ENCODE measurements at regions not wholly inside any gene's neighbourhood (a gene's known extent, or its start where the extent isn't known, plus 50 kb on each side); places are given as distances from the start of the nearest gene placed in this dataset.
A peak's percentile ranks its signal among the peaks of the same experiment; 100 is the strongest.

- H3K27ac Mint-ChIP-seq = no peak overlapping the region
- DNase-seq = no peak
Observed at GRCh38 chr13:76641056-76641455, 245.1 kb downstream of the KCTD12 start.

GRCh38 chr13:76638882-76639281 lies 247.3 kb downstream of the KCTD12 start:
- TF ChIP-seq CTCF (IDR thresholded peaks at IDR 0.05) = no peak
- H3K4me3 Mint-ChIP-seq = no peak overlapping the region

More at GRCh38 chr13:76641056-76641455, 245.1 kb downstream of the KCTD12 start:
- no peaks in the 10 kb centered on the region; the same call in 1 of the 2 replicates for H3K27me3 Mint-ChIP-seq (ENCODE audit: insufficient read depth)
- H3K4me1 Mint-ChIP-seq (ENCODE audit: low read depth) = peaks cover 11% of the 10 kb centered on the region; the same call in 1 of the 2 replicates
- H3K4me3 Mint-ChIP-seq = no peak overlapping the region
- no peak for TF ChIP-seq CTCF (IDR thresholded peaks at IDR 0.05)
- no peaks in the 10 kb centered on the region for H3K9me3 Mint-ChIP-seq
- no peaks in the 10 kb centered on the region for H3K36me3 Mint-ChIP-seq (ENCODE audit: low read depth)

GRCh38 chr13:76638181-76638580 lies 248.0 kb downstream of the KCTD12 start:
- H3K27ac Mint-ChIP-seq = peak overlapping the region; percentile 41; the same call in 1 of the 2 replicates
- no peaks in the 10 kb centered on the region for H3K36me3 Mint-ChIP-seq (ENCODE audit: low read depth)
- H3K4me3 Mint-ChIP-seq = no peak overlapping the region
- no peaks in the 10 kb centered on the region; the same call in 1 of the 2 replicates for H3K9me3 Mint-ChIP-seq
- no peak for TF ChIP-seq CTCF (IDR thresholded peaks at IDR 0.05)
- no peaks in the 10 kb centered on the region; the same call in none of the 2 replicates for H3K27me3 Mint-ChIP-seq (ENCODE audit: insufficient read depth)
- peaks cover 11% of the 10 kb centered on the region; the same call in 1 of the 2 replicates for H3K4me1 Mint-ChIP-seq (ENCODE audit: low read depth)
- no peak for DNase-seq

More at GRCh38 chr13:76638882-76639281, 247.3 kb downstream of the KCTD12 start:
- Mint-ChIP-seq H3K36me3 (ENCODE audit: low read depth) (no peaks in the 10 kb centered on the region), H3K4me1 (ENCODE audit: low read depth) (peaks cover 11% of the 10 kb centered on the region; the same call in 1 of the 2 replicates), H3K27me3 (ENCODE audit: insufficient read depth) (no peaks in the 10 kb centered on the region; the same call in none of the 2 replicates), H3K9me3 (no peaks in the 10 kb centered on the region; the same call in 1 of the 2 replicates), H3K27ac (no peak overlapping the region; the same call in 1 of the 2 replicates)
- peak; percentile 16 for DNase-seq

- Mint-ChIP-seq H3K27me3 (ENCODE audit: insufficient read depth) (no peaks in the 10 kb centered on the region; the same call in none of the 2 replicates), H3K4me3 (no peak overlapping the region), H3K4me1 (ENCODE audit: low read depth) (peaks cover 11% of the 10 kb centered on the region; the same call in 1 of the 2 replicates), H3K9me3 (no peaks in the 10 kb centered on the region; the same call in 1 of the 2 replicates), H3K36me3 (ENCODE audit: low read depth) (no peaks in the 10 kb centered on the region), H3K27ac (peak overlapping the region; percentile 11; the same call in 1 of the 2 replicates)
- no peak for TF ChIP-seq CTCF (IDR thresholded peaks at IDR 0.05)
- DNase-seq = peak; percentile 18
Observed at GRCh38 chr13:76637641-76638141, 248.5 kb downstream of the KCTD12 start.

GRCh38 chr13:76636829-76637228 lies 249.4 kb downstream of the KCTD12 start:
- DNase-seq = no peak
- H3K9me3 Mint-ChIP-seq = no peaks in the 10 kb centered on the region; the same call in 1 of the 2 replicates
- peaks cover 11% of the 10 kb centered on the region; the same call in 1 of the 2 replicates for H3K4me1 Mint-ChIP-seq (ENCODE audit: low read depth)
- TF ChIP-seq CTCF (IDR thresholded peaks at IDR 0.05) = no peak
- no peak overlapping the region for H3K27ac Mint-ChIP-seq
- no peaks in the 10 kb centered on the region for H3K36me3 Mint-ChIP-seq (ENCODE audit: low read depth)
- H3K27me3 Mint-ChIP-seq (ENCODE audit: insufficient read depth) = no peaks in the 10 kb centered on the region; the same call in none of the 2 replicates
- no peak overlapping the region for H3K4me3 Mint-ChIP-seq
